ENCODE measurements at regions not wholly inside any gene's neighbourhood (a gene's known extent, or its start where the extent isn't known, plus 50 kb on each side); places are given as distances from the start of the nearest gene placed in this dataset.

GRCh38 chr18:44588508-44588907, 92.2 kb upstream of the SETBP1 start:
- no peak overlapping the region for H3K27ac Mint-ChIP-seq
- H3K9me3 Mint-ChIP-seq = no peaks in the 10 kb centered on the region
- Histone ChIP-seq H3K27me3 (ENCODE audit: control insufficient read depth in 1 of 2, insufficient read depth in 2 of 2, low read length in 2 of 2) (no peaks in the 10 kb centered on the region), H3K4me3 (ENCODE audit: low read length) (no peak overlapping the region), H3K4me1 (ENCODE audit: insufficient read depth, low read length) (no peaks in the 10 kb centered on the region), H3K9me3 (ENCODE audit: control insufficient read depth in 1 of 2, insufficient read depth in 1 of 2, low read length in 2 of 2) (no peaks in the 10 kb centered on the region), H3K36me3 (ENCODE audit: insufficient read depth, low read length) (no peaks in the 10 kb centered on the region), H3K27ac (ENCODE audit: low read depth in 1 of 2, low read length in 2 of 2) (no peak overlapping the region)
- ATAC-seq (ENCODE audit: poor library complexity) = no peak
- H3K4me1 Mint-ChIP-seq (ENCODE audit: low read depth) = no peaks in the 10 kb centered on the region
- ChIA-PET POLR2A (no interaction called here), CTCF (no interaction called here)
- DNase-seq = no peak
- TF ChIP-seq, protein P1, sequence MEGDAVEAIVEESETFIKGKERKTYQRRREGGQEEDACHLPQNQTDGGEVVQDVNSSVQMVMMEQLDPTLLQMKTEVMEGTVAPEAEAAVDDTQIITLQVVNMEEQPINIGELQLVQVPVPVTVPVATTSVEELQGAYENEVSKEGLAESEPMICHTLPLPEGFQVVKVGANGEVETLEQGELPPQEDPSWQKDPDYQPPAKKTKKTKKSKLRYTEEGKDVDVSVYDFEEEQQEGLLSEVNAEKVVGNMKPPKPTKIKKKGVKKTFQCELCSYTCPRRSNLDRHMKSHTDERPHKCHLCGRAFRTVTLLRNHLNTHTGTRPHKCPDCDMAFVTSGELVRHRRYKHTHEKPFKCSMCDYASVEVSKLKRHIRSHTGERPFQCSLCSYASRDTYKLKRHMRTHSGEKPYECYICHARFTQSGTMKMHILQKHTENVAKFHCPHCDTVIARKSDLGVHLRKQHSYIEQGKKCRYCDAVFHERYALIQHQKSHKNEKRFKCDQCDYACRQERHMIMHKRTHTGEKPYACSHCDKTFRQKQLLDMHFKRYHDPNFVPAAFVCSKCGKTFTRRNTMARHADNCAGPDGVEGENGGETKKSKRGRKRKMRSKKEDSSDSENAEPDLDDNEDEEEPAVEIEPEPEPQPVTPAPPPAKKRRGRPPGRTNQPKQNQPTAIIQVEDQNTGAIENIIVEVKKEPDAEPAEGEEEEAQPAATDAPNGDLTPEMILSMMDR (IDR thresholded peaks at IDR 0.05) = no peak
- no peaks in the 10 kb centered on the region for H3K36me3 Mint-ChIP-seq (ENCODE audit: low read depth)
- H3K4me3 Mint-ChIP-seq = no peak overlapping the region
- intact Hi-C loops (cut with DNase I, micrococcal nuclease) = no loop called here
- no peaks in the 10 kb centered on the region for H3K27me3 Mint-ChIP-seq

DNA sequence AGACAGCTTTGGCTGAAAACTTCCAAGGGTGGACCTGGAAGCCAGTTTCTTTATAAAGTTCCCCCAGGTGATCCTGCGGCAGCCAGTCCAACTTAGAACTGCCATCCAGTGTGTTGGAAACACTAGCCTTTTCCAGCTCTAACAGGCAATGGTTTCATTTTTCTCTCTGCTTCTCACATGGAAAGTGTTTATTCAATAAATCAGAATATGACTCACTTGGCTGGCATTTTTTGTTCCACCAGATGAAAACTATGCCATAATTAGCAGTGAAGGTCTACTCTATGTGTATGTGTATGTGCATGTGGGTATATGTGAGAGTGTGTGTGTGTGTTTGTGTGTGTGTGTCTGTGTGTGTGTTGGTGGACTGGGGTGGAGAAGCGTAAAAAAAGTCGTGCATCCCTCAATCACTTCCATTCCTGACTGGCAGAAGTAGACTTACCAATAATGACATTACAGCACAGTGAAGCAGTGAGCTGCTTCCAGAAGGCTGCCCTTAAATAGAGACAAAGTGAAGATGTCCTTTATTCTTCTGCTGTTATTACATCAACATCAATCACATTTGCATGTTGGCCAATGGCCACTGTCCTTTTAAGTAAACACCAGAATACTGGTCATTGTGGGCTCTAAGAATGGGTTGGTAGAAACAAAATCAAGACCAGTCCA, 90.9 kb upstream of the SETBP1 start:
- no peak for DNase-seq
- no peaks in the 10 kb centered on the region for H3K9me3 ChIP-seq (ENCODE audit: control insufficient read depth in 1 of 2, insufficient read depth in 1 of 2, low read length in 2 of 2)
- TF ChIP-seq, protein P1 (IDR thresholded peaks at IDR 0.05) = no peak
- H3K27me3 Mint-ChIP-seq = peaks cover 2% of the 10 kb centered on the region
- H3K4me3 Mint-ChIP-seq = no peak overlapping the region
- H3K27ac ChIP-seq (ENCODE audit: low read depth in 1 of 2, low read length in 2 of 2) = no peak overlapping the region
- no peaks in the 10 kb centered on the region for H3K36me3 Mint-ChIP-seq (ENCODE audit: low read depth)
- intact Hi-C loops (cut with DNase I, micrococcal nuclease) = loop anchor here in 1 of 2 experiments (10.0 kb wide), 1 partner anchor 65 kb away; no protein-coding TSS in a partner anchor
- no peak overlapping the region for H3K27ac Mint-ChIP-seq
- H3K4me1 Mint-ChIP-seq (ENCODE audit: low read depth) = no peaks in the 10 kb centered on the region
- ChIA-PET POLR2A (no interaction called here), CTCF (no interaction called here)
- H3K36me3 ChIP-seq (ENCODE audit: insufficient read depth, low read length) = no peaks in the 10 kb centered on the region
- H3K4me1 ChIP-seq (ENCODE audit: insufficient read depth, low read length) = no peaks in the 10 kb centered on the region
- no peak for ATAC-seq (ENCODE audit: poor library complexity)
- H3K27me3 ChIP-seq (ENCODE audit: control insufficient read depth in 1 of 2, insufficient read depth in 2 of 2, low read length in 2 of 2) = no peaks in the 10 kb centered on the region
- no peaks in the 10 kb centered on the region for H3K9me3 Mint-ChIP-seq
- H3K4me3 ChIP-seq (ENCODE audit: low read length) = no peak overlapping the region

DNA sequence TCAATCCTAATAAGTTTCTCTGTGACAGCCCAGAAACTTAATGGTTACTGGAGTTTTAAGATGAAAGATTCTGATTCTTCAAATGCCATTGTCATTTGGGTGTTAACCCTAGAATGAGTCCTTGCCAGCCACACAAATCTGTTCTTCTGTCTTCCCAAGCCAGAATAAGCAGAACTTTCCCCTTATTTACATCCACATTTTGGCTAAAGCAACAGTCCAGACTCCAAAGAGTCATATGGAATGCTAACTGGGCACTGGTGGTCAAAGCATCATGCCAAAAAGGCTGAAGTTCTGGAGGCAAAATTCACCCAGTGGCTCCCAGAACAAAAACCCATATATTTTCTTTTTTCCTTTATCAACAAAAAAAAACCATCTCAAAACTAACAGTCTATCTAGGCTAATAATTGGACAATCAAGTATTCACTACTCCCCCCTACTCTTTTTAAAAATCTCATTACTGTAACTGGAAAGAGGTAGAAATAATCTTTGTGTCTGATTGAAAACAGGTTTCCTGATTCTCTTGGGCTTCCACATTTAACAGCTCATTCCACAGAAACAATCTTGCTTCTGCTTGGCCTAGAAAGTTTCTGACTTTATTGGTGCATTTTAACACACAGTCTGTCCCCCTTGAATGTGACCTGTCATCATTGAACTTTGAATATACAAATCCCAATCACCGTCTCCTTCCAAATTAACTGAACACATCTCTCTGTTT, 89.6 kb upstream of the SETBP1 start:
- H3K9me3 ChIP-seq (ENCODE audit: control insufficient read depth in 1 of 2, insufficient read depth in 1 of 2, low read length in 2 of 2) = no peaks in the 10 kb centered on the region
- no peaks in the 10 kb centered on the region for H3K4me1 Mint-ChIP-seq (ENCODE audit: low read depth)
- H3K4me3 ChIP-seq (ENCODE audit: low read length) = no peak overlapping the region
- ChIA-PET POLR2A (no interaction called here), CTCF (no interaction called here)
- no peaks in the 10 kb centered on the region for H3K36me3 ChIP-seq (ENCODE audit: insufficient read depth, low read length)
- H3K27ac Mint-ChIP-seq = no peak overlapping the region
- TF ChIP-seq, protein P1 (IDR thresholded peaks at IDR 0.05) = no peak
- H3K9me3 Mint-ChIP-seq = no peaks in the 10 kb centered on the region
- no peak overlapping the region for H3K27ac ChIP-seq (ENCODE audit: low read depth in 1 of 2, low read length in 2 of 2)
- H3K27me3 Mint-ChIP-seq = peaks cover 7% of the 10 kb centered on the region
- intact Hi-C loops (cut with DNase I, micrococcal nuclease) = loop anchor here in 1 of 2 experiments (10.0 kb wide), 1 partner anchor 64 kb away; no protein-coding TSS in a partner anchor
- H3K4me3 Mint-ChIP-seq = no peak overlapping the region
- no peaks in the 10 kb centered on the region for H3K36me3 Mint-ChIP-seq (ENCODE audit: low read depth)
- DNase-seq (no peak), ATAC-seq (ENCODE audit: poor library complexity) (no peak)
- no peaks in the 10 kb centered on the region for H3K4me1 ChIP-seq (ENCODE audit: insufficient read depth, low read length)
- no peaks in the 10 kb centered on the region for H3K27me3 ChIP-seq (ENCODE audit: control insufficient read depth in 1 of 2, insufficient read depth in 2 of 2, low read length in 2 of 2)
